ENCODE measurements at regions not wholly inside any gene's neighbourhood (a gene's known extent, or its start where the extent isn't known, plus 50 kb on each side); places are given as distances from the start of the nearest gene placed in this dataset.

GRCh38 chr16:54460263-54460860, 173.8 kb upstream of the IRX3 start:
- no peaks in the 10 kb centered on the region for H3K4me1 Mint-ChIP-seq
- no peak overlapping the region for H3K4me3 Mint-ChIP-seq
- no peak for DNase-seq

GRCh38 chr16:54459509-54460262, 173.1 kb upstream of the IRX3 start:
- Mint-ChIP-seq H3K9me3 (peaks cover 0 to 13% (median 3%) of the 10 kb centered on the region in 6 donors), H3K4me3 (no peak overlapping the region), H3K27me3 (ENCODE audit: low read depth in 3 of 3) (no peaks in the 10 kb centered on the region), H3K4me1 (peaks cover 0 to 2% of the 10 kb centered on the region in 2 donors), H3K27ac (no peak overlapping the region), H3K36me3 (no peaks in the 10 kb centered on the region)
- DNase-seq: no peak

More at GRCh38 chr16:54460263-54460860, 173.8 kb upstream of the IRX3 start:
- no peaks in the 10 kb centered on the region for H3K36me3 Mint-ChIP-seq
- H3K9me3 Mint-ChIP-seq: peaks cover 0 to 20% (median 4%) of the 10 kb centered on the region in 6 donors
- no peak overlapping the region for H3K27ac Mint-ChIP-seq
- no peaks in the 10 kb centered on the region for H3K27me3 Mint-ChIP-seq (ENCODE audit: low read depth in 3 of 3)

- Mint-ChIP-seq H3K4me3 (no peak overlapping the region), H3K36me3 (no peaks in the 10 kb centered on the region), H3K4me1 (peaks cover 0 to 4% of the 10 kb centered on the region in 2 donors), H3K27ac (no peak overlapping the region), H3K9me3 (peaks cover 0 to 8% (median 2%) of the 10 kb centered on the region in 6 donors), H3K27me3 (ENCODE audit: low read depth in 3 of 3) (no peaks in the 10 kb centered on the region)
- DNase-seq: no peak
Measured at GRCh38 chr16:54458923-54459322, 172.3 kb upstream of the IRX3 start.

- Mint-ChIP-seq H3K9me3 (no peaks in the 10 kb centered on the region), H3K4me3 (no peak overlapping the region), H3K4me1 (peaks cover 0 to 4% of the 10 kb centered on the region in 2 donors), H3K27ac (no peak overlapping the region), H3K36me3 (no peaks in the 10 kb centered on the region), H3K27me3 (ENCODE audit: low read depth in 3 of 3) (no peaks in the 10 kb centered on the region)
- DNase-seq: no peak
Measured at GRCh38 chr16:54456291-54456690, 169.7 kb upstream of the IRX3 start.

- H3K27me3 Mint-ChIP-seq (ENCODE audit: low read depth in 3 of 3): no peaks in the 10 kb centered on the region
- H3K4me1 Mint-ChIP-seq: peaks cover 0 to 4% of the 10 kb centered on the region in 2 donors
- no peak overlapping the region for H3K4me3 Mint-ChIP-seq
- no peak for DNase-seq
- no peaks in the 10 kb centered on the region for H3K9me3 Mint-ChIP-seq
- H3K27ac Mint-ChIP-seq: no peak overlapping the region
- H3K36me3 Mint-ChIP-seq: no peaks in the 10 kb centered on the region
Measured at GRCh38 chr16:54455030-54455725, 168.6 kb upstream of the IRX3 start.

- Mint-ChIP-seq H3K36me3 (no peaks in the 10 kb centered on the region), H3K9me3 (no peaks in the 10 kb centered on the region), H3K4me1 (peaks cover 0 to 4% of the 10 kb centered on the region in 2 donors), H3K4me3 (no peak overlapping the region), H3K27me3 (ENCODE audit: low read depth in 3 of 3) (no peaks in the 10 kb centered on the region), H3K27ac (no peak overlapping the region)
- DNase-seq: peak in 1 of 3 donors; percentile 4
Measured at GRCh38 chr16:54454616-54455015, 168.0 kb upstream of the IRX3 start.

- peaks cover 0 to 4% of the 10 kb centered on the region in 2 donors for H3K4me1 Mint-ChIP-seq
- H3K27me3 Mint-ChIP-seq (ENCODE audit: low read depth in 3 of 3): no peaks in the 10 kb centered on the region
- no peak overlapping the region for H3K27ac Mint-ChIP-seq
- H3K9me3 Mint-ChIP-seq: no peaks in the 10 kb centered on the region
- no peaks in the 10 kb centered on the region for H3K36me3 Mint-ChIP-seq
- no peak for DNase-seq
- H3K4me3 Mint-ChIP-seq: peak overlapping the region in 1 of 5 donors; percentile 49
Measured at GRCh38 chr16:54453871-54454270, 167.3 kb upstream of the IRX3 start.

GRCh38 chr16:54447576-54448440, 161.2 kb upstream of the IRX3 start:
- Mint-ChIP-seq H3K4me3 (no peak overlapping the region), H3K9me3 (no peaks in the 10 kb centered on the region)

GRCh38 chr16:54446639-54447038, 160.1 kb upstream of the IRX3 start:
- no peak overlapping the region for H3K4me3 Mint-ChIP-seq
- H3K4me1 Mint-ChIP-seq: no peaks in the 10 kb centered on the region
- peaks cover 1 to 6% (median 3%) of the 10 kb centered on the region in 3 donors for H3K27me3 Mint-ChIP-seq (ENCODE audit: low read depth in 3 of 3)
- H3K27ac Mint-ChIP-seq: no peak overlapping the region
- no peaks in the 10 kb centered on the region for H3K36me3 Mint-ChIP-seq
- no peaks in the 10 kb centered on the region for H3K9me3 Mint-ChIP-seq
- DNase-seq: no peak

More at GRCh38 chr16:54447576-54448440, 161.2 kb upstream of the IRX3 start:
- Mint-ChIP-seq H3K36me3 (no peaks in the 10 kb centered on the region), H3K4me1 (no peaks in the 10 kb centered on the region), H3K27me3 (ENCODE audit: low read depth in 3 of 3) (peaks cover 1 to 6% (median 3%) of the 10 kb centered on the region in 3 donors), H3K27ac (no peak overlapping the region)
- DNase-seq: no peak

GRCh38 chr16:54444851-54445458, 158.4 kb upstream of the IRX3 start:
- no peak overlapping the region for H3K4me3 Mint-ChIP-seq

GRCh38 chr16:54443839-54444238, 157.3 kb upstream of the IRX3 start:
- H3K4me3 Mint-ChIP-seq: no peak overlapping the region
- DNase-seq: no peak
- no peaks in the 10 kb centered on the region for H3K4me1 Mint-ChIP-seq
- no peaks in the 10 kb centered on the region for H3K36me3 Mint-ChIP-seq
- no peak overlapping the region for H3K27ac Mint-ChIP-seq
- peaks cover 1 to 8% (median 3%) of the 10 kb centered on the region in 3 donors for H3K27me3 Mint-ChIP-seq (ENCODE audit: low read depth in 3 of 3)
- no peaks in the 10 kb centered on the region for H3K9me3 Mint-ChIP-seq

More at GRCh38 chr16:54444851-54445458, 158.4 kb upstream of the IRX3 start:
- DNase-seq: no peak
- no peaks in the 10 kb centered on the region for H3K36me3 Mint-ChIP-seq
- H3K9me3 Mint-ChIP-seq: no peaks in the 10 kb centered on the region
- H3K27ac Mint-ChIP-seq: no peak overlapping the region
- H3K4me1 Mint-ChIP-seq: no peaks in the 10 kb centered on the region
- H3K27me3 Mint-ChIP-seq (ENCODE audit: low read depth in 3 of 3): peaks cover 1 to 8% (median 3%) of the 10 kb centered on the region in 3 donors

- no peak for DNase-seq
- Mint-ChIP-seq H3K36me3 (no peaks in the 10 kb centered on the region), H3K4me3 (no peak overlapping the region), H3K27ac (no peak overlapping the region), H3K9me3 (no peaks in the 10 kb centered on the region), H3K27me3 (ENCODE audit: low read depth in 3 of 3) (peaks cover 1 to 8% (median 3%) of the 10 kb centered on the region in 3 donors), H3K4me1 (no peaks in the 10 kb centered on the region)
Measured at GRCh38 chr16:54443352-54443751, 156.8 kb upstream of the IRX3 start.

- no peaks in the 10 kb centered on the region for H3K36me3 Mint-ChIP-seq
- H3K4me3 Mint-ChIP-seq: no peak overlapping the region
- no peaks in the 10 kb centered on the region for H3K4me1 Mint-ChIP-seq
- H3K27ac Mint-ChIP-seq: no peak overlapping the region
- DNase-seq: no peak
- no peaks in the 10 kb centered on the region for H3K9me3 Mint-ChIP-seq
- H3K27me3 Mint-ChIP-seq (ENCODE audit: low read depth in 3 of 3): peaks cover 3 to 8% (median 5%) of the 10 kb centered on the region in 3 donors
Measured at GRCh38 chr16:54442864-54443263, 156.3 kb upstream of the IRX3 start.

Measured in immature natural killer cell (primary cell).